ENCODE measurements at regions not wholly inside any gene's neighbourhood (a gene's known extent, or its start where the extent isn't known, plus 50 kb on each side); places are given as distances from the start of the nearest gene placed in this dataset.

- TF ChIP-seq CTCF (IDR thresholded peaks at IDR 0.05) (no peak), EP300 (IDR thresholded peaks at IDR 0.05) (no peak), POLR2A (IDR thresholded peaks at IDR 0.05) (no peak)
Measured at GRCh38 chr9:26579056-26579455, 313.5 kb downstream of the CAAP1 start.
